ENCODE measurements at regions not wholly inside any gene's neighbourhood (a gene's known extent, or its start where the extent isn't known, plus 50 kb on each side); places are given as distances from the start of the nearest gene placed in this dataset.

GRCh38 chr6:168887621-168888020 is 366.0 kb downstream of the THBS2 start:
- Mint-ChIP-seq H3K4me1 (ENCODE audit: low read depth, unreplicated experiment) (no peaks in the 10 kb centered on the region), H3K27ac (ENCODE audit: unreplicated experiment) (no peak overlapping the region), H3K9me3 (ENCODE audit: unreplicated experiment) (no peaks in the 10 kb centered on the region), H3K36me3 (ENCODE audit: low read depth, unreplicated experiment) (peaks cover 2% of the 10 kb centered on the region), H3K27me3 (ENCODE audit: low read depth, unreplicated experiment) (peaks cover 45% of the 10 kb centered on the region), H3K4me3 (ENCODE audit: unreplicated experiment) (no peak overlapping the region)
- TF ChIP-seq CTCF (IDR thresholded peaks at IDR 0.05; ENCODE audit: insufficient read depth, low read depth, low read length): no peak
- no peak for TF ChIP-seq EZH2 (IDR thresholded peaks at IDR 0.05; ENCODE audit: insufficient read depth, low read length)
- H3K36me3 ChIP-seq (ENCODE audit: insufficient read depth, low read length): no peaks in the 10 kb centered on the region
- no peaks in the 10 kb centered on the region for H3K79me2 ChIP-seq (ENCODE audit: insufficient read depth, low read length)
- H3K27ac ChIP-seq (ENCODE audit: low read depth, low read length): no peak overlapping the region
- H3K4me1 ChIP-seq (ENCODE audit: insufficient read depth, low read length): no peaks in the 10 kb centered on the region
- H3K4me3 ChIP-seq (ENCODE audit: insufficient read depth, low read depth, low read length): no peak overlapping the region
- no peak overlapping the region for H3K9ac ChIP-seq (ENCODE audit: low read length)
- H3K27me3 ChIP-seq (ENCODE audit: insufficient read depth, low read length): no peaks in the 10 kb centered on the region
- FAIRE-seq: no peak
- H2AFZ ChIP-seq (ENCODE audit: low read depth, low read length): no peak overlapping the region
- no peaks in the 10 kb centered on the region for H3K9me3 ChIP-seq (ENCODE audit: insufficient read depth, low read depth, low read length)
- H4K20me1 ChIP-seq (ENCODE audit: insufficient read depth, low read length): no peaks in the 10 kb centered on the region
- DNase-seq (ENCODE audit: low read depth): no peak
- no peak overlapping the region for H3K4me2 ChIP-seq (ENCODE audit: low read length)

GRCh38 chr6:168886964-168887363 is 366.7 kb downstream of the THBS2 start:
- Histone ChIP-seq H4K20me1 (ENCODE audit: insufficient read depth, low read length) (no peaks in the 10 kb centered on the region), H3K36me3 (ENCODE audit: insufficient read depth, low read length) (no peaks in the 10 kb centered on the region), H3K27ac (ENCODE audit: low read depth, low read length) (no peak overlapping the region), H3K4me2 (ENCODE audit: low read length) (no peak overlapping the region), H2AFZ (ENCODE audit: low read depth, low read length) (no peak overlapping the region), H3K27me3 (ENCODE audit: insufficient read depth, low read length) (no peaks in the 10 kb centered on the region), H3K4me1 (ENCODE audit: insufficient read depth, low read length) (no peaks in the 10 kb centered on the region), H3K79me2 (ENCODE audit: insufficient read depth, low read length) (no peaks in the 10 kb centered on the region), H3K9me3 (ENCODE audit: insufficient read depth, low read depth, low read length) (no peaks in the 10 kb centered on the region), H3K9ac (ENCODE audit: low read length) (no peak overlapping the region), H3K4me3 (ENCODE audit: insufficient read depth, low read depth, low read length) (no peak overlapping the region)
- FAIRE-seq (no peak), DNase-seq (ENCODE audit: low read depth) (no peak)
- Mint-ChIP-seq H3K9me3 (ENCODE audit: unreplicated experiment) (no peaks in the 10 kb centered on the region), H3K4me1 (ENCODE audit: low read depth, unreplicated experiment) (no peaks in the 10 kb centered on the region), H3K4me3 (ENCODE audit: unreplicated experiment) (no peak overlapping the region), H3K27me3 (ENCODE audit: low read depth, unreplicated experiment) (peaks cover 43% of the 10 kb centered on the region), H3K36me3 (ENCODE audit: low read depth, unreplicated experiment) (peaks cover 2% of the 10 kb centered on the region), H3K27ac (ENCODE audit: unreplicated experiment) (no peak overlapping the region)
- TF ChIP-seq EZH2 (IDR thresholded peaks at IDR 0.05; ENCODE audit: insufficient read depth, low read length) (no peak), CTCF (IDR thresholded peaks at IDR 0.05; ENCODE audit: insufficient read depth, low read depth, low read length) (no peak)

GRCh38 chr6:168885751-168886742 is 367.6 kb downstream of the THBS2 start:
- H3K27me3 Mint-ChIP-seq (ENCODE audit: low read depth, unreplicated experiment): peaks cover 43% of the 10 kb centered on the region
- Histone ChIP-seq H3K27me3 (ENCODE audit: insufficient read depth, low read length) (no peaks in the 10 kb centered on the region), H4K20me1 (ENCODE audit: insufficient read depth, low read length) (no peaks in the 10 kb centered on the region), H3K36me3 (ENCODE audit: insufficient read depth, low read length) (no peaks in the 10 kb centered on the region), H3K4me2 (ENCODE audit: low read length) (no peak overlapping the region), H3K9me3 (ENCODE audit: insufficient read depth, low read depth, low read length) (no peaks in the 10 kb centered on the region), H3K79me2 (ENCODE audit: insufficient read depth, low read length) (no peaks in the 10 kb centered on the region), H3K4me1 (ENCODE audit: insufficient read depth, low read length) (no peaks in the 10 kb centered on the region), H3K9ac (ENCODE audit: low read length) (no peak overlapping the region), H3K27ac (ENCODE audit: low read depth, low read length) (no peak overlapping the region), H2AFZ (ENCODE audit: low read depth, low read length) (no peak overlapping the region), H3K4me3 (ENCODE audit: insufficient read depth, low read depth, low read length) (no peak overlapping the region)
- DNase-seq (ENCODE audit: low read depth) (no peak), FAIRE-seq (no peak)
- peaks cover 2% of the 10 kb centered on the region for H3K36me3 Mint-ChIP-seq (ENCODE audit: low read depth, unreplicated experiment)
- no peaks in the 10 kb centered on the region for H3K9me3 Mint-ChIP-seq (ENCODE audit: unreplicated experiment)
- no peaks in the 10 kb centered on the region for H3K4me1 Mint-ChIP-seq (ENCODE audit: low read depth, unreplicated experiment)
- TF ChIP-seq EZH2 (IDR thresholded peaks at IDR 0.05; ENCODE audit: insufficient read depth, low read length): no peak
- no peak for TF ChIP-seq CTCF (IDR thresholded peaks at IDR 0.05; ENCODE audit: insufficient read depth, low read depth, low read length)
- H3K4me3 Mint-ChIP-seq (ENCODE audit: unreplicated experiment): no peak overlapping the region
- no peak overlapping the region for H3K27ac Mint-ChIP-seq (ENCODE audit: unreplicated experiment)
